NCI-H2196 (cell line): ENCODE measurements at regions not wholly inside any gene's neighbourhood (a gene's known extent, or its start where the extent isn't known, plus 50 kb on each side); places are given as distances from the start of the nearest gene placed in this dataset.
A peak's percentile ranks its signal among the peaks of the same experiment; 100 is the strongest.
"Not testable (repeated sequence)": the region's sequence is repeated elsewhere in the genome, so short reads cannot be mapped to it uniquely, and the experiment has no call there.

Source experiments
- DNase-seq: peaks from one replicate; lab custom pipeline; 2025; ENCODE audit not compliant: unreplicated experiment; lab: John Stamatoyannopoulos, UW

- no peak for DNase-seq
Measured at GRCh38 chr3:33956206-33956605, 157.8 kb downstream of the PDCD6IP start.

DNA sequence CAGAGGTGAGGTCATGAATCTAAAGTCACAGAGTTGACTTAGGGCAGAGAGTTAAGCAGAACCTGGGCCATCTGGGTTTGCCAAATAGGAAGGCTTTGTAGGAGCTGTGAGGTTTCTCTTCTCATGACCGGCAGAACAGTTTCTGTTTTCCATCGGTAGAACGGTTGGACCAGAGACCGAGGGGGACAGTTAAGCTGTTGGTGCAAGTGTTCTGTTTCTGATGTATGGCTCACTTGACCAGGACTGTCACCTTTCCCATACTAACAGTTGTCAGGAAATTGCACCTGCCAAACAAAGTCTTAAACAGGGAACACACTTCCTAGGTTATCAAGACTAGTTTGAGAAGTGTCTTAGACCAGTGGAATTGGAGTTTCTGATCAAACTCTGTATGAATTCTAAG is 158.3 kb downstream of the PDCD6IP start:
- no peak for DNase-seq

GRCh38 chr3:33957176-33957575 is 158.7 kb downstream of the PDCD6IP start:
- no peak for DNase-seq

DNA sequence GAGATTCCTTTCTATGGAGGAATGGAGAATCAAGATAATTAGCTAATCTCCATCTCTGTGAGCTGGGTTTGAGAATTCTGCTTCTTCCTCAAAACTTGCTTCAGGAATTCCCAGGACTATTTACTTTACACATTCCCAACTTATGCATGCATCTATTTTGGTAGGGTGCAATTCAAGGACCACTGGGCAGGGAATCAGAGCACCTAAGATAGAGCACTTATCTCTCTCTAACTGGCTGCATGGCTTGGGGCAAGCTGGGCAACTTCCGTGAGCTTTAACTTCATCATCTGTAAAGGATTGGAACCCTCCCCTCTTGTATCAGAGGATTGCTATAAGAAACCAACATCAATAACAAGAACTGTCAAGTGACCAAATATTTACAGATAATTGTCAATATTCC is 160.2 kb downstream of the PDCD6IP start:
- no peak for DNase-seq

DNA sequence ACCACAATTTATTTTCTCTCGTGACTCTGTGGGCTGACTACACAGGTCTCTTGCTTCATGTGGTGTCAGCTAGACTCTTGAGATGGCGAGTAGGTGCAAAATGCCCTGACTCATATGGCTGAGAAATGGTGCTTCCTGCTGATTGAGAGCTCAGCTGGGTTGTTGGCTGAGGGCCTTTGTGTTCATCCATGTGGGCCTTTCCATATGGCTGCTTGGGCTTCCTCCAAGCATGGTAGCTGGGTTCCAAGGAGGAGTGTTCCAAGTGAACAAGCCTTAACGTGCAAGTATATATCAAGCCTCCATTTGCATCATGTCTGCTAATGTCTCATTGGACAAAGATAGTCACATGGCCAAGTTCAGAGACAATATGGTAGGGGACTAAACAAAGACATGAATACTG is 164.0 kb downstream of the PDCD6IP start:
- DNase-seq, result no peak

GRCh38 chr3:33970180-33970579 is 171.8 kb downstream of the PDCD6IP start:
- not testable (repeated sequence) for DNase-seq

DNA sequence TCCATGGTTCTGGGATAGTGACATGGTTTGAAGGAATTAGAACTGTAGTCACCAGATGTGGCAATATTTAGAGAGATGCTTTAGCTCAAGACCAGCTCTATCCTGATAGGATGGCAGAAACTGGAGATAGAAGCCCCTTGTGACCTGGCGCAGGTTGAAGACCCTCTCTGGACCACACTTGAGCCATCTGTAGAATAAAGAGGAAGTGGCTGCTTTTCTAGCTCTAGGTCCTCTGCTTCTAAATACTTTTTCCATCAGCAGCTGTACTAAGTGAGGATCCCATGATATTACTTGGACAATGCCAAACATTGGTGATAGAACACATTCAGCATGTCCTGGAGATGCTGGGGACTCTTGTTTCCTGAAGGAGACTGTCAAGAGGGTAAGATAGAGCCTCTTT is 172.6 kb downstream of the PDCD6IP start:
- no peak for DNase-seq

- DNase-seq, result no peak
Measured at GRCh38 chr3:33975463-33975862, 177.0 kb downstream of the PDCD6IP start.

DNA sequence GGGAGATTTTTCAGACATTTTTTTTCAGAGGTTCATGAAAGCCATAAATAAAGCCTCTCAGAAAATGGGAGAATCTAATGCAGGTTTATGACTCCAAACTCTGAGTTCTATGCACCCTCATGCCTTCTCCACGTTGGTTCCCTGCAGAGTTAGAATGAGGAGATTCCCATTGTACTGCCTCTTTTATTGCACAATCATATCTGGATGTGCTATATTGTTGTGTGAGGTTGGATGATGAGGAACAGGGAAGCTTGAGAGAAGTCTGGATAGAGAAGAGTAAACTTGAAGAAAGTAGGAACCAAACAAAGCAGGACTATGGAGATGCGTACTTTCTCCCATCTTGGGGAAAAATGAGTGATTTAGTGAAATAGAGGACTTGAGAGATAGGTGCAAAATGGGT is 178.8 kb downstream of the PDCD6IP start:
- DNase-seq, result no peak

GRCh38 chr3:33980252-33980651 is 181.8 kb downstream of the PDCD6IP start:
- DNase-seq, result peak; percentile 26

DNA sequence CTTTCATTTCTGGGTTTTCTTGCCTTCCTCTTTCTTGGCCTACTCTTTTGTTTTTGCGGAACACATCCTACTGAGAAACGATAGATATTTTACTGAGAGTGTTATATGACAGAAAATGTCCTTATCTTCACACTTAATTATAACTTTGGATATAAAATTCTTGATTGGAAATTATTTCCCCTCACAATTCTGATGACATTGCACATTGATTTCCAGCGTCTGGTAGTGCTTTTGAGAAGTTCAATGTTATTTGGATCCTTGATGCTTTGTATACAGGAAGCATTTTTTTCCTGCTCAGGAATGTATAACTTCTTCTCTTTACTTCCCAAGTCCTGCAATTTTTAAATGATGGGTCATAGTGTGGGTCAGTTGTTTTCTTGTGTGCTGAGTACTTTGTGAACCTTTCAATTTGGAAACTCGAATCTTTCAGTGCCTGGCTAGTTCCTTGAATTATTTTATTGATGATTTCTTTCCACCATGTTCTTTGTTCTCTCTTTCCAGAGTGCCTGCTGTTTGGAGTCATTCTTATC is 183.9 kb downstream of the PDCD6IP start:
- no peak for DNase-seq

DNA sequence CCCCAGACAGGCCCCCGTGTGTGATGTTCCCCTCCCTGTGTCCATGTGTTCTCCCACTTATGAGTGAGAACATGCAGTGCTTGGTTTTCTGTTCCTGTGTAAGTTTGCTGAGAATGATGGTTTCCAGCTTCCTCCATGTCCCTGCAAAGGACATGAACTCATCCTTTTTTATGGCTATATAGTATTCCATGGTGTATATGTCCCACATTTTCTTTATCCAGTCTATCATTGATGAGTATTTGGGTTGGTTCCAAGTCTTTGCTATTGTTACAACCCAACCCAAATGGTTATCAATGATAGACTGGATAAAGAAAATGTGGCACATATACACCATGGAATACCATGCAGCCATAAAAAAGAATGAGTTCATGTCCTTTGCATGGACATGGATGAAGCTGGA is 184.5 kb downstream of the PDCD6IP start:
- not testable (repeated sequence) for DNase-seq

- DNase-seq, result no peak
Measured at GRCh38 chr3:33989229-33989628, 190.8 kb downstream of the PDCD6IP start.

GRCh38 chr3:33991673-33992072 is 193.2 kb downstream of the PDCD6IP start:
- DNase-seq, result no peak

DNA sequence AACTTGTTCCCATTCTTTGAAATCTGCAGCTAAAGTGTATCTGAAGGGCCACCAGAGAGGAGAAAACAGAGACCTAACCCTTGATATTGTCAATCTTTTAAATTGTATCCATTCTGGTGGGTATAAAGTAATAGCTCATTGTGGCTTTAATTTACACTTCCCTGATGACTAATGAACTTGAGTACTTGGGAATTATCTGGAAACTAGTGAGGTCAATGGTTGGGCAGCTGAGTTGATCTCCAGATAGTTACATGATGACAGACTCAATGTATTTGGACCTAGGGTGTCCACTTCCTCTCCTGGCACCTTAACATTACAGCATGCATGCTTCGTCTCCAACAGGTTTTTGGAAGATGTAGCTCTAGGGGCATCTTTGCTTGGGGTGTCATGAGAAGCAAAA is 195.2 kb downstream of the PDCD6IP start:
- no peak for DNase-seq

DNA sequence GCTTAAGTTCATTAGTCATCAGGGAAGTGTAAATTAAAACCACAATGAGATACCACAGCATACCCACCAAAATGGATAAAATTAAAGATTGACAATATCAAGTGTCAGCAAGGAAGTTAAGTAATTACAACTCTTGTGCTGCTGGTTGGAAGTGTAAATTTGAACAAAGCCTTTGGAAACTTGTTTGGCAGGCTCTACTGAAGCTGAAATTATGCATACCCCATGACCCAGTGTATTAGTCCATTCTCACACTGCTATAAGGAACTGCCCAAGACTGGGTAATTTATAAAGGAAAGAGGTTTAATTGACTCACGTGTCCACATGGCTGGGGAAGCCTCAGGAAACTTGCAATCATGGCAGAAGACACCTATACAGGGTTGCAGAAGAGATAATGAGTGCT is 196.1 kb downstream of the PDCD6IP start:
- DNase-seq, result no peak

DNA sequence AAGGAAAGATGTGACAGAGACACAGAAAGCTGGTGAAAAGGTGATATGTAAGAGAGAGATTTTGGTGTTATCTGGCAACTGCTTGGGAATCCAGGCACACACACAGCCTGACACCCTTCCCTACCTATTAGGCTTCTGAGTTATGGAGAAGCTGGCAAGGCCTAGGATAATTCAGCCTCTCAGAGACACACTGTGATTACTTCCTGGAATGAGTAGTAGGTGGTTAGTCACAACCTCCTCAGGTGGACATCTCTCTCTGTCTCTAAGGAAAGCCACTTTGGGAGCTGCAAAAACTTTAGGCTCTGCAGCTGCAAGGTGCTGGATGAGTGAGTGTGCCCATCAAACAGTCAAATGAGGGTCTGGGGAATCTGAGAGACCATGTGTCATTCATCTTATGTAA is 201.9 kb downstream of the PDCD6IP start:
- DNase-seq, result no peak

GRCh38 chr3:34001022-34001421 is 202.6 kb downstream of the PDCD6IP start:
- no peak for DNase-seq

GRCh38 chr3:34001990-34002389 is 203.6 kb downstream of the PDCD6IP start:
- DNase-seq, result no peak

DNA sequence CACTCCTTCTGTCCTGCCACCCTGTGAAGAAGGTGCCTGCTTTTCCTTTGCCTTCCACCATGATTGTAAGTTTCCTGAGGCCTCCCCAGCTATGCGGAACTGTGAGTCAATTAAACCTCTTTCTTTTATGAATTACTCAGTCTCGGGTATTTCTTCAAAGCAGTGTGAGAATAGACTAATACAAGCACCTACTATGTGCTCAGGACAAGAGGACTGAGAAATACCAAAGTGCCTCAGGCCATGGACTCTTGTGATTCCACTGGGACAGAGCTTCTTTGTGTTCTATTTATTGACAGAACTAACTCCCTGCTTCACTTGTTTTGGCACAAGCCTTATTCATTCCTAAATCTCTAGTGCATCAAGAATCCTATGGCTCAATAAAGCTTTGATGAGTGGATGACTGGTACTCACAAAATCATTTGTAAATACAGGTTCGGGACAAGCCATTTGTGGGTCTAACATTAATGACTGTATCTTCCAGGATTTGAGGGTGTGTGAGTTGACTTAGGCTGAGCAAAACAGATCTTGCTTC is 204.2 kb downstream of the PDCD6IP start:
- no peak for DNase-seq

GRCh38 chr3:34005886-34006285 is 207.5 kb downstream of the PDCD6IP start:
- no peak for DNase-seq

- DNase-seq, result no peak
Measured at GRCh38 chr3:34008191-34008590, 209.8 kb downstream of the PDCD6IP start.
